HEK293 (cell line): ENCODE measurements at regions not wholly inside any gene's neighbourhood (a gene's known extent, or its start where the extent isn't known, plus 50 kb on each side); places are given as distances from the start of the nearest gene placed in this dataset.

Experiments
- CTCF ChIA-PET: fragments of 350-600 bp; formaldehyde crosslinking; extraction: SDS; loops from one replicate; lab custom pipeline; 2021; ENCODE audit warnings: antibody characterized with exemption; lab: Yijun Ruan, JAX
- POLR2A ChIA-PET: fragments of 300-600 bp; formaldehyde crosslinking; extraction: SDS; loops from one replicate; lab custom pipeline; 2020; ENCODE audit warnings: antibody characterized with exemption, inconsistent platforms; lab: Yijun Ruan, JAX
- H3K27ac ChIP-seq: fragments of 200-500 bp; sonication (Bioruptor generic); 2 replicates; pipeline ENCODE4 v1.5.1; 2014; ENCODE audit warnings: low read depth, low read length, control low read depth, inconsistent platforms; ENCODE audit errors: extremely low read depth
- H3K36me3 ChIP-seq, 2 experiments: fragments of 200-500 bp in 1 of 2; sonication (Bioruptor generic) in 1 of 2; 1 replicate in 1 of 2; 2 replicates in 1 of 2; pipeline ENCODE4 v1.5.1; 2014 to 2017; ENCODE audit warnings: inconsistent platforms in 2 of 2, low read length in 2 of 2; ENCODE audit not compliant: control insufficient read depth in 2 of 2, insufficient read depth in 1 of 2
- H3K4me1 ChIP-seq: fragments of 200-500 bp; sonication (Bioruptor generic); 2 replicates; pipeline ENCODE4 v1.5.1; 2014; ENCODE audit warnings: mild to moderate bottlenecking, low read length, inconsistent platforms; ENCODE audit not compliant: control insufficient read depth, insufficient read depth
- H3K4me3 ChIP-seq: 2 replicates; pipeline ENCODE4 v1.5.1; 2011; ENCODE audit warnings: low read depth, mild to moderate bottlenecking, control low read depth, low read length, moderate library complexity
- H3K9me3 ChIP-seq: fragments of 200-500 bp; sonication (Bioruptor generic); 2 replicates; pipeline ENCODE4 v1.5.1; 2014; ENCODE audit warnings: low read depth, low read length, inconsistent platforms; ENCODE audit not compliant: control insufficient read depth, insufficient read depth
- KLF1 ChIP-seq: fragments of 450-650 bp; formaldehyde crosslinking; IDR thresholded peaks from 2 replicates; pipeline ENCODE4 v1.5.1; 2016; ENCODE audit warnings: missing biosample characterization, missing genetic modification characterization
- KLF10 ChIP-seq: fragments of 450-650 bp; IDR thresholded peaks from 2 replicates; pipeline ENCODE4 v1.5.1; 2018; ENCODE audit warnings: missing biosample characterization, mild to moderate bottlenecking, missing genetic modification characterization
- REST ChIP-seq: fragments of 450-650 bp; formaldehyde crosslinking; IDR thresholded peaks from 2 replicates; pipeline ENCODE4 v1.5.1; 2016; ENCODE audit warnings: missing biosample characterization, missing genetic modification characterization
- SETDB1 ChIP-seq: IDR thresholded peaks from one replicate; pipeline ENCODE4 v1.6.1; 2017; ENCODE audit warnings: mild to moderate bottlenecking, low read length, moderate library complexity, mixed read lengths; ENCODE audit not compliant: insufficient read length
- TCF7L2 ChIP-seq: IDR thresholded peaks from 2 replicates; pipeline ENCODE4 v1.6.1; 2011; ENCODE audit warnings: low read depth, mild to moderate bottlenecking, inconsistent platforms, low read length, moderate library complexity, borderline replicate concordance
- ZBTB49 ChIP-seq: fragments of 450-650 bp; formaldehyde crosslinking; IDR thresholded peaks from 2 replicates; pipeline ENCODE4 v1.5.1; 2016; ENCODE audit warnings: missing biosample characterization, missing genetic modification characterization, low read depth
- ZNF2 ChIP-seq: fragments of 450-650 bp; formaldehyde crosslinking; IDR thresholded peaks from 2 replicates; pipeline ENCODE4 v1.5.1; 2016; ENCODE audit warnings: missing biosample characterization, missing genetic modification characterization
- ZNF23 ChIP-seq: fragments of 450-650 bp; formaldehyde crosslinking; IDR thresholded peaks from 2 replicates; pipeline ENCODE4 v1.5.1; 2016; ENCODE audit warnings: missing biosample characterization, missing genetic modification characterization, borderline replicate concordance
- ZNF248 ChIP-seq: fragments of 450-650 bp; formaldehyde crosslinking; IDR thresholded peaks from 2 replicates; pipeline ENCODE4 v1.5.1; 2017; ENCODE audit warnings: missing biosample characterization, missing genetic modification characterization
- ZNF292 ChIP-seq: fragments of 450-650 bp; formaldehyde crosslinking; IDR thresholded peaks from 2 replicates; pipeline ENCODE4 v1.5.1; 2016; ENCODE audit warnings: low read depth, missing biosample characterization, missing genetic modification characterization, borderline replicate concordance
- ZNF362 ChIP-seq: fragments of 450-650 bp; formaldehyde crosslinking; IDR thresholded peaks from 2 replicates; pipeline ENCODE4 v1.5.1; 2016; ENCODE audit warnings: missing biosample characterization, missing genetic modification characterization
- ZNF426 ChIP-seq: fragments of 450-650 bp; formaldehyde crosslinking; IDR thresholded peaks from 2 replicates; pipeline ENCODE4 v1.5.1; 2017; ENCODE audit warnings: missing biosample characterization, missing genetic modification characterization, mild to moderate bottlenecking, inconsistent platforms, moderate library complexity
- ZNF488 ChIP-seq: fragments of 450-650 bp; formaldehyde crosslinking; IDR thresholded peaks from 2 replicates; pipeline ENCODE4 v1.5.1; 2016; ENCODE audit warnings: missing biosample characterization, missing genetic modification characterization
- ZNF585B ChIP-seq: fragments of 450-650 bp; formaldehyde crosslinking; IDR thresholded peaks from 2 replicates; pipeline ENCODE4 v1.5.1; 2016; ENCODE audit warnings: missing biosample characterization, missing genetic modification characterization
- ZNF704 ChIP-seq: fragments of 450-650 bp; formaldehyde crosslinking; IDR thresholded peaks from 2 replicates; pipeline ENCODE4 v1.5.1; 2016; ENCODE audit warnings: missing biosample characterization, missing genetic modification characterization
- ZNF785 ChIP-seq: fragments of 450-650 bp; formaldehyde crosslinking; IDR thresholded peaks from 2 replicates; pipeline ENCODE4 v1.5.1; 2016; ENCODE audit warnings: missing biosample characterization, missing genetic modification characterization

- TF ChIP-seq ZNF292 = no peak
- TF ChIP-seq ZNF2 (tag by site-specific recombination) = no peak
- TF ChIP-seq ZNF704 (tag by site-specific recombination) = no peak
- no peak for TF ChIP-seq TCF7L2
- TF ChIP-seq ZNF248 = no peak
- TF ChIP-seq KLF10 (tag by site-specific recombination) = no peak
- no peak for TF ChIP-seq ZNF23 (tag by site-specific recombination)
- TF ChIP-seq ZNF488 (tag by site-specific recombination) = no peak
- TF ChIP-seq ZNF785 (tag by site-specific recombination) = no peak
- no peak for TF ChIP-seq ZNF426
Observed at GRCh38 chr3:31142543-31142942, 248.1 kb upstream of the GADL1 start (continued).

GRCh38 chr3:31145062-31145461, 250.6 kb upstream of the GADL1 start:
- TF ChIP-seq KLF1 (tag by site-specific recombination) (no peak), REST (tag by site-specific recombination) (0 out of 2 replicates have a peak, but pooled peaks have one; percentile 28)
- TF ChIP-seq, all 188 proteins: peak for 1
- ChIA-PET CTCF (no interaction called here), POLR2A (no interaction called here)
- Histone ChIP-seq H3K27ac (no peak overlapping the region), H3K36me3 (no peaks in the 10 kb centered on the region), H3K4me3 (no peak overlapping the region), H3K4me1 (no peaks in the 10 kb centered on the region), H3K9me3 (no peaks in the 10 kb centered on the region)

- POLR2A ChIA-PET = no interaction called here
- Histone ChIP-seq H3K27ac (no peak overlapping the region), H3K4me1 (no peaks in the 10 kb centered on the region), H3K4me3 (no peak overlapping the region)
- peak; percentile 44 for TF ChIP-seq SETDB1
- peak; percentile 95 for TF ChIP-seq ZNF585B (tag by site-specific recombination)
- TF ChIP-seq ZNF362 (tag by site-specific recombination) = no peak
- no peak for TF ChIP-seq ZBTB49 (tag by site-specific recombination)
- TF ChIP-seq, all 188 proteins: peak for 2
- H3K9me3 ChIP-seq = no peaks in the 10 kb centered on the region
- H3K36me3 ChIP-seq = no peaks in the 10 kb centered on the region
- CTCF ChIA-PET = no interaction called here
Observed at GRCh38 chr3:31147550-31147949, 253.1 kb upstream of the GADL1 start.
